SIG-M5 treated with dmso at 0.1 percent for 504 hours (cell line): ENCODE measurements at regions not wholly inside any gene's neighbourhood (a gene's known extent, or its start where the extent isn't known, plus 50 kb on each side); places are given as distances from the start of the nearest gene placed in this dataset.

Source experiments
- DNase-seq: peaks from one replicate; lab custom pipeline; 2025; ENCODE audit not compliant: unreplicated experiment; lab: John Stamatoyannopoulos, UW

GRCh38 chr10:8588135-8588534 is 533.6 kb downstream of the GATA3 start:
- no peak for DNase-seq

- DNase-seq, result no peak
Measured at GRCh38 chr10:8590518-8590917, 536.0 kb downstream of the GATA3 start.

DNA sequence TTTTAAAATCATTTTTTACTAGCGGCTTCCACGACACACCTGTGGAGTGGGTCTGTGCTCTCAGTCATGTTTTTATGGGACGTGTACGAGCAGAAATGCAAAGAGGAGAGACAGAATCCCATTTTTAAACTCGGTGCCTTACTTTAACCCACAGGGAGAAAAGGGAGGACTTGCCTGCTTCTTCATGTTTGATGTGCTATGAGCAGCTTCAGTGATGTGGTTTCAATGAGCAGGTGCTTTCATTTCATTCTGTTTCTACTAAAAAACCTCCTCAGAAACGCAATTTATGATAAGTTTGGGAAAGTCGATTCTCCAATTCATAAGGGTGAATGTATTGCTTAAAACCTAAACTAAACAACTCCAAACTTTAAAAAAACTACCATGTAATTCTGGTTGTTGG is 537.2 kb downstream of the GATA3 start:
- no peak for DNase-seq

DNA sequence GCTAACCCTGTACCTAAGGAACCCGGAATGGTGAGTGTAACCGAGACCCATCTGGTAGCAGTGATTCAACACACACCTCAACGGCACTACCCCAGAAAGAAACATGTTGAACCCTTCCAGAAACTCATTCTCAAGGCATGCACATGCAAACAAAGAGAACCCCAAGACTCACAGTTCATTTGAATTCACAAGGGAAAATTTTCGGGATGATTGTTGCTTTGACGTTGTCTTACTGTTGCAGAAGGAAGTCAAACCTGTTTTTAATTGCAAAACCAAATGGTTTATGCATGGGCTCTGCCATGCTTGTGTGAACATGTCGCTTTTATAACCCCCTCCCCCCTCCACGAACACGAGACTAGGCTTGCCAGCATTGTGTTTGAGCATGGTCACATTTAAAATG is 539.7 kb downstream of the GATA3 start:
- DNase-seq, result no peak

- no peak for DNase-seq
Measured at GRCh38 chr10:8594711-8595110, 540.2 kb downstream of the GATA3 start.

DNA sequence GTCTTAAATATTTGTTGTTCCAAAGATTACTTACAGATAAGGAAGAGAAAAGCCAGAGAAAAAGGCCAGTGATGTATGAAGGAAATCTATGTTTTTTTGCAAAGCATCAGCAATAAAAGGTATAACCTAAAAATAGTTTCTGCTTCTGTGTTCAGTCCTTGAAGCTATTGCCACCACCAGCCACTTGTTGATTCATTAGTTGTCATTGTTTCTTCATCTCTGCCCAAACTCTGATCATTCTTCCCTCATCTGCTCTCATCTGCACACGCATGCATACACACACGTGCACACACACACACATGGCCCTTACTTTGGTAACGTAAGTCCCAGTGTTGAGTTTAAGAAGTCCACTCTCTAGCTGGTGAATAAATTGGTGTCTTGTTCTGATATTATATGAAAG is 540.7 kb downstream of the GATA3 start:
- no peak for DNase-seq

DNA sequence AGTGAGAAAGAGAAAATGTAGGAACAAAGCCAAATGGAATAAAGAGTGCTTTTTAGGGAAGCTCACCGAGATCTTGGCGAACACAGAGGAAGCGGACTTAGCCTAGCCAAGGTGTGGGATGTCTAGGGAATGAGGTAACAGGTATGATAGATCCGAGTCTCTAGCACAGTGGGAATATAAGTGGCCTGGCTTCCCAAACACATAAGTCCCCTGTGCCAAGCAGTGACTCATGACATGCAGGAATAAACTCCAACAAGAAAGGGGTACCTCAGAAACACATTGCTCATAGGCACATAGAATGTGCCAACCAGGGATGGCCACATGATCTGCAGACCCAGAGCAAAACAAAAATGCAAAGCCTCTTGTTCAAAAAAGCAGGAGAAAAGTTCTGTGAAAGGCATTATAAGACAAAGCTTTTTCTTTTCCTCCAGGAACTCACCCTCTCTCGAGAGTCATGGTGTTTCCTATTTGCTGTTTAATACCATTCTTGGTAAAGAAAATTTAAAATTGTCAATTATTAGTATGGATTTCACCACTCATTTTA is 542.5 kb downstream of the GATA3 start:
- no peak for DNase-seq

DNA sequence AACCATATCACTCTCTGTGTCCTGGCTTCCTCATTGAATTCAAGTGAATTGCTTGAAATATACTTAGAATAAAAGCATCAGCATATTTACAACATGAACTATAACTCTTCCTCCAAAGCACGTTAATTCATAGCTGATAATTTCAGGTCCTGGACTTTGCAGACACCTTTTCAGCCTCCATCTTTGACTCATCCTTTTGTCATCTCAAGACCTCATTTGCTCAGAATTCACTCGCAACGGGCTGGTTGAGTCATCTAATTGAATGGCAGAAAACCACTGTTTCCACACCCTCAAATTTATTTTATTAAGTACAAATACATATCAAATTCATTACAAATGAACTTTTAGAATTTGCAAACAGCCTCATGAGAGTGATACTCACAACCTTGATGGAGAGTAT is 545.7 kb downstream of the GATA3 start:
- no peak for DNase-seq

- no peak for DNase-seq
Measured at GRCh38 chr10:8602821-8603220, 548.3 kb downstream of the GATA3 start.

DNA sequence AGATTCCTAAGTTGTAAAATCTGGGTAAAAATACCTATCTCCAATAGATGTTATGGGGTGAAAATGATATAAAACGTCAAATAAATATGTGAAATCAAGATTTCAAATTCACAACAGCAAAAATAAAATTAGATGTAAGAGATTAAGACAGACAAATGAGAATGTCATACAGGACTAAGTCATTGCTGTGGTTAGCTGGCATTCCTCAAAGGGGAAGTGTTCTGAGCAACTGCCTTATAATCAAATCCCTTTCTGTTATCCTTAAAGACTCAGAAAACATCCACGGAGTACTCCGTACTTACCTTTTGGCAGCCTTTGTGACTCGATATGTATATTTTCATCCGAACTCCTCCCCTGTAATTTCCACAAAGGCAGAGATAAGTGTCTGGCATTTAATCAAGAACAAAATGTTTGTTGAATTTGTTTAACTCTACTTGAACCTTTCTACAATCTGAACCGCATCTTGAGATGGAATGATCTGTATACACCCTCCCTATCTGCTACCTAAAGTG is 559.6 kb downstream of the GATA3 start:
- DNase-seq, result no peak

DNA sequence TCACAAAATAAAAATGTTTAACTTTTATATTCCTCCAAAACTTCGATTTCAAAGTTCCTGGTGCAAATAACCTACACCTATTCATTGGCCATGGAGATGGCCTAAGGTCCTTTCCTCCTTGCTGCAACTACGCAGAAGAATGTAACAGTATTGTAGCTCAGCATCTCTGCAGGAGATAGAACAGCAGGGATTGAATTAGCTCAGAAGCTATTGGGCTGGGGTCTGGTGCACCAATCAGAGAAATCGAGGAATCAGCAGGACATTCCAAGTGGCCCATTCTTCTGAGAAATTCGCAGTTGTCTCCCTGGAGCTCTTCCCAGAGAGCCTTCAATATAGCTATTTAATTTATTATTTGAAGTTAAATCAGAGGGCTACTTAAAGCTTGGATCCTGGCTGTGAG is 560.6 kb downstream of the GATA3 start:
- no peak for DNase-seq

GRCh38 chr10:8616166-8616565 is 561.7 kb downstream of the GATA3 start:
- peak; percentile 47 for DNase-seq

GRCh38 chr10:8617792-8618191 is 563.3 kb downstream of the GATA3 start:
- no peak for DNase-seq

DNA sequence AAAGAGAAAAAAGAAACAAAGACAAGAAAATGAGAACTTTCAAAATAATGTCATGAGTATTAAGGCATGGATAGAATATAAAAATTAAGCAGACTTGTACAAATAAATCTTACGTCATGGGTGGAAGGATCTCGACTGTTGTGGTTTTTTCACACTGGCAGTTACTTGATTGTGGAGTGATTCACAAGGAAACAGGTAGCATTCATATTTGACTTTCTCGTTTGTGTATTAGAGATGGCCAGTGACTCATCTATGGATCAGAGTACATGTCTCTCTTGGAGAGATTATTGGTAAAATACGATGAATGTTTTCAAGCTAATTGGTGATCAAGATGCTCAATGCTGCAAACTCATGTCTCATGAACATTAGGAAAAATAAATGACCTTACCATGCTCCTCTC is 564.3 kb downstream of the GATA3 start:
- no peak for DNase-seq

- DNase-seq, result peak; percentile 31
Measured at GRCh38 chr10:8628351-8628750, 573.9 kb downstream of the GATA3 start.

DNA sequence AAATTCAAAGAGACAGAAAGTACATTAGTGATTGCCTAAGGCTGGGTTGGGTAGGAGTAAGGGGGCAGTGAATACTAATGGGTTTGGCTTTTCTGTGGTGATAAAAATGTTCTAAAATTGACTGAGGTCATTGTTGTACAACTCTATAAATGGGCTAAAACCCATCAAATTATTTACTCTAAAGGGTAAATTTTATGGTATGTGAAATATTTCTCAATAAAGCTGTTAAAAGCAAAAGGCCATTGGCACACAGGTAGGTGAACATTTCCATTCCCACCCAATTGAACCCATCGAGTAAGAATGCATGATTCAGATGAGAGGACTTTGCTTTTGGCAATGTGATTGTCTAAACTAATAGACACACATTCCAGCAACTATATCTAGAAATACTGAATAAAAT is 579.4 kb downstream of the GATA3 start:
- DNase-seq, result no peak

DNA sequence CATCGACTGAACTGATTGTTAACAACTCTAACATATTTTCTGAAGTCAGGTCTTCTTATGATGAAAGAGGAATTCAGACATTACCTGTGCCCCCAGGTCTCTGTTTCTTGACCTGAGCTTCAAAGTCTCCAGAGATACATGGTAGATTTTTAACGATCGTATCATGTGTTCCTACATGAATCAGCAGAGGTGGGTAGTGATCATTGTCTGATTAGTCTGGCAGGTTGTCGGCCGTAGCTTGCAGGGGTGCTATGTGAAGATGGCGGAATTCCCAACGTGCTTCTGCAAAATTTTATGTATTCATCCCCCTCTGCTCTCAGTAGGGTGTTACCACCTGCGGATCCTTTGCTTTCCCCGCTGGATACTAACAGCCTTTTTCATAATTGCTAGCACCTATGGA is 581.9 kb downstream of the GATA3 start:
- DNase-seq, result no peak

DNA sequence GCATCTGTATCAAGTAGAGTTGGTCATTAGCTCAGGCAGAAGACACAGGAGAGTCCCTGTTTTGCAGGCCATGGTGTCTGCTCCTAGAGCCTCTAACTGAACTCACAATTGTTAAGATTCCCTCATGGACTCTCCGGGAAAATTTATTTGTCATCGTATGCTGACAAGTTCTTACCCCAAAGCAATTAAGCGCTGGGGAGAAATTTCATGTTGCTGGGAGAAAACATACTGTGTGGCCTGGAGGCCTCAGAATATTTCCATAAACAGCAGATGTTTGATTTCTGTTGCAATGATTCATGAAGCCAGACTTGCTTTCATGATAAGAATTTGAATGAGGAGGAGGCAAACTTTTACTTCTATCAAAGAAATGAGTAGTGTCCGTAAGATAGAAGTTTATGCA is 583.2 kb downstream of the GATA3 start:
- DNase-seq, result no peak

DNA sequence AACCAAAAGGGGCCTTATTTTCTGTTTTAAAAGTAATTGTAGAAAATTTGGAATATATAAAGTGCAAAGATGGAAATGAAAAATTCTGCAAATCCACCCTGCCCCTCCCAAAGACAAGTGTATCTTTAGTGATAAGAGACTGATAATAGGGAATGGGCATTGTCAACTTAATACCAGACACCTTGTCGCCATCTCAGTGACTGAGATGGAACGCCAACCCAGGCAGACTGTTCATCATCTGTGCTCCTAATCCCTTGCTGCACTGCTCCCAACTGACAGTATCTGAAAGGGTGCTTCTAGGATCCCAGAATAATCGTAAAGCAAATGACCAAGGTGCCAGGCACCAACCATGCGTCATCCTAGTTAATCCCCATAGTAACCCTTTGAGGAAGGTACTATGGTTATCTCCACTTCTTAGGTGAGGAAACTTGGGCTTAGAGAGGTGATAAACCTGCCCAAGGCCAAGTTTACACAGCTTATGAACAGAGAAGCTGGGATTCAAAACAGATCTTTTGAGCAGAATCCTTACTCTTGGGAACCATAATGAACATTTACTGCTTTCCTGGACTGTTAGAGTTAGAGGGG is 583.7 kb downstream of the GATA3 start:
- no peak for DNase-seq

DNA sequence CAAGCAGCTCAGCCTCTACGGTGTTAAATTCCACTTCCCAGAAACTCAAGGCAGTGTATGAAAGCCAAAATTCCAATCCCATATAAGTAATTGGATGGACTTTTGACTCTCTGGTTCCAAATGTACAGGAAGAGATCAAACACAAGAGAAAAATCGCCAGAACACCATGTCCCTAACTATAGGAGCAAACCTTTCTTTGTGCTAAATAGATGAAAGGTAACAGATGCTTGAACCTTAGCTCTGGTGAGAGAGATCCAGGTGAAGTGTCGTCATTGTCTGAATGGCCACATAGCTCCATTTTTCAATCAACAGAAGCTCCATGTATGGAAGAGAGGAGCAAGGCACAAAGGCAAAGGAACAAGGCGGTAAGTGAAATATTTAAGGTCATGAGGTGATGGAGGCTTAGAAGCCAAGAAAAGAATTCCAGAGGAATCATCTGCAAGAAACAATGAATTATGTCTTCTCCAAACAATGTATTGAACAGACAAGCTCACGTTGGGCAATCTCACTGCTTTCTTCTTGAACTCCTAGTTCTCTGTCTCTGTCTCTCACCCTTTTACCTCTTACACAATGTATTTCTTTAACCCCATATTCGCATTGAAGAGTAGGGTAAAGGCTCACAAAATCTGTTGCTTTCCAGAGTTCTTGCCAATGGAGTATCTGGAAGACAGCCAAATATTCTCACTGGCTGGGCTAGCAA is 585.1 kb downstream of the GATA3 start:
- DNase-seq, result no peak

DNA sequence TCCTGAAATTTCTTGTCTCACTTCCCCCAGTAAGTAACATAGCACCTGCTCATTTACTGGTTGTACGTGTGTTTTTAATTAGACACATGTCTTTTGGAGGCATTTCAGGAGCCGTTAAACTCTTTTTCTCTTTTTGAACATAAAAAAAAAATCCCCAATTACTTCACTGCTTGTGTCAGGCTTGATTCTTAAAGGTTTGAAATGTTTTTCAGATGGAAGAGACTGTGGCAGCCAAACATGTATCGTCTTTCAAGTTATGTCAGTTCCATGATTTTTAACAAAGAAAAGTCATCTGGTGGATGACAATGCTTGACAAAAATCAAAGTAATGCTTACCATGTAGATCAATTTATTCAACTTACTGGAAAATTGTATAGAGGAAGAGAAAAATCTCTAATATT is 585.8 kb downstream of the GATA3 start:
- DNase-seq, result no peak

GRCh38 chr10:8640878-8641277 is 586.4 kb downstream of the GATA3 start:
- no peak for DNase-seq

- DNase-seq, result no peak
Measured at GRCh38 chr10:8656261-8656660, 601.8 kb downstream of the GATA3 start.
